GM23338 (cell line): ENCODE measurements at regions not wholly inside any gene's neighbourhood (a gene's known extent, or its start where the extent isn't known, plus 50 kb on each side); places are given as distances from the start of the nearest gene placed in this dataset.

Experiments
- ATAC-seq: fragments of 200-7000 bp; cut with Tn5 transposase; 3 replicates; pipeline ENCODE4 v1.9.1; 2020
- DNase-seq: peaks from one replicate; pipeline ENCODE4 v3.0.0-alpha.2; 2015; ENCODE audit warnings: low spot score
- H2AFZ ChIP-seq: fragments of 200-600 bp; sonication (generic); 2 replicates; pipeline ENCODE4 v1.8.0; 2016; ENCODE audit warnings: antibody characterized with exemption, mild to moderate bottlenecking, moderate library complexity
- H3F3A ChIP-seq: fragments of 200-600 bp; sonication (generic); replicated peaks from 2 replicates; pipeline ENCODE4 v1.8.0; 2017; ENCODE audit warnings: antibody characterized with exemption, mixed run types, low read depth
- H3K27ac ChIP-seq: fragments of 200-600 bp; sonication (generic); 2 replicates; pipeline ENCODE4 v1.6.1; 2016; ENCODE audit warnings: low read depth
- H3K27me3 ChIP-seq: fragments of 200-600 bp; sonication (generic); 2 replicates; pipeline ENCODE4 v1.8.0; 2016; ENCODE audit warnings: mild to moderate bottlenecking, mixed run types, moderate library complexity; ENCODE audit not compliant: insufficient read depth
- H3K36me3 ChIP-seq: fragments of 200-600 bp; sonication (generic); 2 replicates; pipeline ENCODE4 v1.8.0; 2016; ENCODE audit warnings: mild to moderate bottlenecking; ENCODE audit not compliant: insufficient read depth
- H3K4me1 ChIP-seq: fragments of 200-600 bp; sonication (generic); 2 replicates; pipeline ENCODE4 v1.8.0; 2016; ENCODE audit warnings: mild to moderate bottlenecking, moderate library complexity; ENCODE audit not compliant: insufficient read depth
- H3K4me2 ChIP-seq: fragments of 200-600 bp; sonication (generic); 2 replicates; pipeline ENCODE4 v1.7.1; 2017; ENCODE audit warnings: mixed run types
- H3K4me3 ChIP-seq: fragments of 200-600 bp; sonication (generic); 2 replicates; pipeline ENCODE4 v1.6.1; 2016; ENCODE audit warnings: mixed run types
- H3K79me2 ChIP-seq: fragments of 200-600 bp; sonication (generic); replicated peaks from 2 replicates; pipeline ENCODE4 v1.8.0; 2017; ENCODE audit warnings: mild to moderate bottlenecking; ENCODE audit not compliant: insufficient read depth
- H3K9me2 ChIP-seq: fragments of 200-600 bp; sonication (generic); 2 replicates; pipeline ENCODE4 v1.8.0; 2017; ENCODE audit not compliant: insufficient read depth
- H4K20me1 ChIP-seq: fragments of 200-600 bp; sonication (generic); replicated peaks from 2 replicates; pipeline ENCODE4 v1.8.0; 2017; ENCODE audit warnings: mild to moderate bottlenecking; ENCODE audit not compliant: insufficient read depth
- H3K27ac Mint-ChIP-seq: 2 replicates; pipeline ENCODE4 v1.8.0; 2020; ENCODE audit warnings: inconsistent platforms, mild to moderate bottlenecking, moderate library complexity, mixed read lengths
- H3K27me3 Mint-ChIP-seq: 3 replicates; pipeline ENCODE4 v1.8.0; 2022; ENCODE audit warnings: low read depth, mild to moderate bottlenecking, moderate library complexity, mixed read lengths, inconsistent platforms; ENCODE audit not compliant: insufficient read depth, poor library complexity
- H3K36me3 Mint-ChIP-seq: 3 replicates; pipeline ENCODE4 v1.8.0; 2021; ENCODE audit warnings: low read depth, mild to moderate bottlenecking, inconsistent platforms, moderate library complexity, mixed read lengths
- H3K4me1 Mint-ChIP-seq: 3 replicates; pipeline ENCODE4 v1.8.0; 2020; ENCODE audit warnings: mild to moderate bottlenecking, inconsistent platforms, mixed read lengths
- H3K4me3 Mint-ChIP-seq: 3 replicates; pipeline ENCODE4 v1.8.0; 2021; ENCODE audit warnings: moderate library complexity, mild to moderate bottlenecking, inconsistent platforms, mixed read lengths
- H3K9me3 Mint-ChIP-seq: 3 replicates; pipeline ENCODE4 v1.8.0; 2020; ENCODE audit warnings: moderate library complexity, mild to moderate bottlenecking, inconsistent platforms, mixed read lengths
- CREB1 ChIP-seq: fragments of 250-450 bp; sonication (Bioruptor Pico); IDR thresholded peaks from 2 replicates; pipeline ENCODE4 v1.5.0; 2020; ENCODE audit warnings: low read depth, mild to moderate bottlenecking, moderate library complexity
- EZH2 ChIP-seq: fragments of 200-600 bp; sonication (generic); IDR thresholded peaks from one replicate; pipeline ENCODE4 v1.8.0; 2017; ENCODE audit warnings: antibody characterized with exemption, mild to moderate bottlenecking, low read depth; ENCODE audit not compliant: unreplicated experiment
- EZH2phosphoT487 ChIP-seq: fragments of 200-600 bp; sonication (generic); IDR thresholded peaks from one replicate; pipeline ENCODE4 v1.8.1; 2018; ENCODE audit warnings: antibody characterized with exemption; ENCODE audit not compliant: unreplicated experiment
- POLR2AphosphoS5 ChIP-seq: IDR thresholded peaks from 2 replicates; pipeline ENCODE4 v1.6.1; 2016; ENCODE audit warnings: antibody characterized with exemption, low read depth
- STAT1 ChIP-seq: IDR thresholded peaks from one replicate; pipeline ENCODE4 v1.6.1; 2016; ENCODE audit warnings: antibody characterized with exemption; ENCODE audit not compliant: unreplicated experiment
- ZNF114 ChIP-seq: fragments of 250-450 bp; sonication (Bioruptor Pico); IDR thresholded peaks from 2 replicates; pipeline ENCODE4 v1.5.0; 2020; ENCODE audit warnings: mild to moderate bottlenecking, moderate library complexity
- TF ChIP-seq, protein P1 (sequence below): IDR thresholded peaks from one replicate; pipeline ENCODE4 v1.6.1; 2018; ENCODE audit warnings: antibody characterized with exemption; ENCODE audit not compliant: unreplicated experiment
- TF ChIP-seq, protein P2 (sequence below): fragments of 250-450 bp; sonication (Bioruptor Pico); IDR thresholded peaks from 2 replicates; pipeline ENCODE4 v1.5.0; 2020; ENCODE audit warnings: mild to moderate bottlenecking, moderate library complexity
- TF ChIP-seq, protein P3 (sequence below), 2 experiments: fragments of 200-600 bp in 1 of 2; sonication (generic) in 1 of 2; conservative IDR thresholded peaks; 2 replicates each; pipeline versions ENCODE4 v1.5.1 to v1.6.1; 2016 to 2017; ENCODE audit warnings: antibody characterized with exemption in 2 of 2, low read depth in 2 of 2, mild to moderate bottlenecking in 2 of 2, moderate library complexity in 1 of 2

DNA sequence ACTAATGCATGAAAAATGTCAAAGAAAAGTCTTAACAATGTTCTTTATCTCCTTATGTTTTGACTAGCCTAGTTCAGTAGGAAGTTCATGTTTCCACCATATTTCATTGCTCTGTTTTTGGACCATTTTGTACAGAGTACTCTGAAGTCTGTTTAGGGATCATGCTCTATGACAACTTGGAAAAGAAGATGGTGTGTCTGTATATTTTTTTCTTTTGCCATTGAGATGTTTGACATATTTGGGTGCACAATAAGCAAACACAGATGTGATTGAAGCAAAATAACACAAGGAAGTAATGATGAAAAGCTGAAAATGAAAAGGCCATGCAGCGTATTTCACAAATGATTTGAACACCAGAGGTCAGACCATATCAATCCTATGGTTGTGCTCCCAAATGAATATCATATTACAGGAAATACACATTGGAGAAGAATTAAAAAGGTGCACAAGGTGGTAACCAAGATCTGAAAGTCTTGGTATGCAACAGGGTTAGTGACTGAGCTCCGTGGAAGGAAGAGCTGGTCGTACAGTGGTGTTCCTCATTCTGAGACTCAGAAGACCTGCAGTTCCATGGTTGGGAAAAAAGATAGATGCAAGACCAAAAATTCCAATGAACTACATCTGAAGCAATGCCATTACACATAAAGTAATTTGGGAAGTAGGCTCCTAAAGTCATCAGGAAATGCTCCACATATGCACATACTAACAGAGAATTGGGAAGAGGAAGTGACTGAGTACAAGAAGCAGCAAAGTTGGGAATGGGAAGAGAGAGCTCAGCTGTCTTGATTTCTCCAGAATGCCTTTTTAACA is 463.5 kb downstream of the LMO4 start:
- no peak overlapping the region for H3K27ac ChIP-seq
- H3K4me1 ChIP-seq = peaks cover 4% of the 10 kb centered on the region; the same call in 1 of the 2 replicates
- H3K36me3 ChIP-seq = no peaks in the 10 kb centered on the region
- H3K9me2 ChIP-seq = peaks cover 9% of the 10 kb centered on the region
- Mint-ChIP-seq H3K27ac (no peak overlapping the region), H3K4me3 (no peak overlapping the region), H3K36me3 (no peaks in the 10 kb centered on the region), H3K4me1 (peaks cover 21% of the 10 kb centered on the region), H3K9me3 (no peaks in the 10 kb centered on the region), H3K27me3 (no peaks in the 10 kb centered on the region)
- TF ChIP-seq EZH2 = no peak
- TF ChIP-seq STAT1 = no peak
- TF ChIP-seq CREB1 (CRISPR knock-in tag) = no peak
- TF ChIP-seq POLR2AphosphoS5 = no peak
- TF ChIP-seq, protein P1, sequence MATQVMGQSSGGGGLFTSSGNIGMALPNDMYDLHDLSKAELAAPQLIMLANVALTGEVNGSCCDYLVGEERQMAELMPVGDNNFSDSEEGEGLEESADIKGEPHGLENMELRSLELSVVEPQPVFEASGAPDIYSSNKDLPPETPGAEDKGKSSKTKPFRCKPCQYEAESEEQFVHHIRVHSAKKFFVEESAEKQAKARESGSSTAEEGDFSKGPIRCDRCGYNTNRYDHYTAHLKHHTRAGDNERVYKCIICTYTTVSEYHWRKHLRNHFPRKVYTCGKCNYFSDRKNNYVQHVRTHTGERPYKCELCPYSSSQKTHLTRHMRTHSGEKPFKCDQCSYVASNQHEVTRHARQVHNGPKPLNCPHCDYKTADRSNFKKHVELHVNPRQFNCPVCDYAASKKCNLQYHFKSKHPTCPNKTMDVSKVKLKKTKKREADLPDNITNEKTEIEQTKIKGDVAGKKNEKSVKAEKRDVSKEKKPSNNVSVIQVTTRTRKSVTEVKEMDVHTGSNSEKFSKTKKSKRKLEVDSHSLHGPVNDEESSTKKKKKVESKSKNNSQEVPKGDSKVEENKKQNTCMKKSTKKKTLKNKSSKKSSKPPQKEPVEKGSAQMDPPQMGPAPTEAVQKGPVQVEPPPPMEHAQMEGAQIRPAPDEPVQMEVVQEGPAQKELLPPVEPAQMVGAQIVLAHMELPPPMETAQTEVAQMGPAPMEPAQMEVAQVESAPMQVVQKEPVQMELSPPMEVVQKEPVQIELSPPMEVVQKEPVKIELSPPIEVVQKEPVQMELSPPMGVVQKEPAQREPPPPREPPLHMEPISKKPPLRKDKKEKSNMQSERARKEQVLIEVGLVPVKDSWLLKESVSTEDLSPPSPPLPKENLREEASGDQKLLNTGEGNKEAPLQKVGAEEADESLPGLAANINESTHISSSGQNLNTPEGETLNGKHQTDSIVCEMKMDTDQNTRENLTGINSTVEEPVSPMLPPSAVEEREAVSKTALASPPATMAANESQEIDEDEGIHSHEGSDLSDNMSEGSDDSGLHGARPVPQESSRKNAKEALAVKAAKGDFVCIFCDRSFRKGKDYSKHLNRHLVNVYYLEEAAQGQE = no peak
- TF ChIP-seq, protein P2, sequence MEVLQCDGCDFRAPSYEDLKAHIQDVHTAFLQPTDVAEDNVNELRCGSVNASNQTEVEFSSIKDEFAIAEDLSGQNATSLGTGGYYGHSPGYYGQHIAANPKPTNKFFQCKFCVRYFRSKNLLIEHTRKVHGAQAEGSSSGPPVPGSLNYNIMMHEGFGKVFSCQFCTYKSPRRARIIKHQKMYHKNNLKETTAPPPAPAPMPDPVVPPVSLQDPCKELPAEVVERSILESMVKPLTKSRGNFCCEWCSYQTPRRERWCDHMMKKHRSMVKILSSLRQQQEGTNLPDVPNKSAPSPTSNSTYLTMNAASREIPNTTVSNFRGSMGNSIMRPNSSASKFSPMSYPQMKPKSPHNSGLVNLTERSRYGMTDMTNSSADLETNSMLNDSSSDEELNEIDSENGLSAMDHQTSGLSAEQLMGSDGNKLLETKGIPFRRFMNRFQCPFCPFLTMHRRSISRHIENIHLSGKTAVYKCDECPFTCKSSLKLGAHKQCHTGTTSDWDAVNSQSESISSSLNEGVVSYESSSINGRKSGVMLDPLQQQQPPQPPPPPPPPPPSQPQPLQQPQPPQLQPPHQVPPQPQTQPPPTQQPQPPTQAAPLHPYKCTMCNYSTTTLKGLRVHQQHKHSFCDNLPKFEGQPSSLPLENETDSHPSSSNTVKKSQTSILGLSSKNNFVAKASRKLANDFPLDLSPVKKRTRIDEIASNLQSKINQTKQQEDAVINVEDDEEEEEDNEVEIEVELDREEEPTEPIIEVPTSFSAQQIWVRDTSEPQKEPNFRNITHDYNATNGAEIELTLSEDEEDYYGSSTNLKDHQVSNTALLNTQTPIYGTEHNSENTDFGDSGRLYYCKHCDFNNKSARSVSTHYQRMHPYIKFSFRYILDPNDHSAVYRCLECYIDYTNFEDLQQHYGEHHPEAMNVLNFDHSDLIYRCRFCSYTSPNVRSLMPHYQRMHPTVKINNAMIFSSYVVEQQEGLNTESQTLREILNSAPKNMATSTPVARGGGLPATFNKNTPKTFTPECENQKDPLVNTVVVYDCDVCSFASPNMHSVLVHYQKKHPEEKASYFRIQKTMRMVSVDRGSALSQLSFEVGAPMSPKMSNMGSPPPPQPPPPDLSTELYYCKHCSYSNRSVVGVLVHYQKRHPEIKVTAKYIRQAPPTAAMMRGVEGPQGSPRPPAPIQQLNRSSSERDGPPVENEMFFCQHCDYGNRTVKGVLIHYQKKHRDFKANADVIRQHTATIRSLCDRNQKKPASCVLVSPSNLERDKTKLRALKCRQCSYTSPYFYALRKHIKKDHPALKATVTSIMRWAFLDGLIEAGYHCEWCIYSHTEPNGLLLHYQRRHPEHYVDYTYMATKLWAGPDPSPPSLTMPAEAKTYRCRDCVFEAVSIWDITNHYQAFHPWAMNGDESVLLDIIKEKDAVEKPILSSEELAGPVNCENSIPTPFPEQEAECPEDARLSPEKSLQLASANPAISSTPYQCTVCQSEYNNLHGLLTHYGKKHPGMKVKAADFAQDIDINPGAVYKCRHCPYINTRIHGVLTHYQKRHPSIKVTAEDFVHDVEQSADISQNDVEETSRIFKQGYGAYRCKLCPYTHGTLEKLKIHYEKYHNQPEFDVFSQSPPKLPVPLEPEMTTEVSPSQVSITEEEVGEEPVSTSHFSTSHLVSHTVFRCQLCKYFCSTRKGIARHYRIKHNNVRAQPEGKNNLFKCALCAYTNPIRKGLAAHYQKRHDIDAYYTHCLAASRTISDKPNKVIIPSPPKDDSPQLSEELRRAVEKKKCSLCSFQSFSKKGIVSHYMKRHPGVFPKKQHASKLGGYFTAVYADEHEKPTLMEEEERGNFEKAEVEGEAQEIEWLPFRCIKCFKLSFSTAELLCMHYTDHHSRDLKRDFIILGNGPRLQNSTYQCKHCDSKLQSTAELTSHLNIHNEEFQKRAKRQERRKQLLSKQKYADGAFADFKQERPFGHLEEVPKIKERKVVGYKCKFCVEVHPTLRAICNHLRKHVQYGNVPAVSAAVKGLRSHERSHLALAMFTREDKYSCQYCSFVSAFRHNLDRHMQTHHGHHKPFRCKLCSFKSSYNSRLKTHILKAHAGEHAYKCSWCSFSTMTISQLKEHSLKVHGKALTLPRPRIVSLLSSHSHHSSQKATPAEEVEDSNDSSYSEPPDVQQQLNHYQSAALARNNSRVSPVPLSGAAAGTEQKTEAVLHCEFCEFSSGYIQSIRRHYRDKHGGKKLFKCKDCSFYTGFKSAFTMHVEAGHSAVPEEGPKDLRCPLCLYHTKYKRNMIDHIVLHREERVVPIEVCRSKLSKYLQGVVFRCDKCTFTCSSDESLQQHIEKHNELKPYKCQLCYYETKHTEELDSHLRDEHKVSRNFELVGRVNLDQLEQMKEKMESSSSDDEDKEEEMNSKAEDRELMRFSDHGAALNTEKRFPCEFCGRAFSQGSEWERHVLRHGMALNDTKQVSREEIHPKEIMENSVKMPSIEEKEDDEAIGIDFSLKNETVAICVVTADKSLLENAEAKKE (CRISPR knock-in tag) = no peak
- no peak for TF ChIP-seq ZNF114 (CRISPR knock-in tag)
- TF ChIP-seq, protein P3, sequence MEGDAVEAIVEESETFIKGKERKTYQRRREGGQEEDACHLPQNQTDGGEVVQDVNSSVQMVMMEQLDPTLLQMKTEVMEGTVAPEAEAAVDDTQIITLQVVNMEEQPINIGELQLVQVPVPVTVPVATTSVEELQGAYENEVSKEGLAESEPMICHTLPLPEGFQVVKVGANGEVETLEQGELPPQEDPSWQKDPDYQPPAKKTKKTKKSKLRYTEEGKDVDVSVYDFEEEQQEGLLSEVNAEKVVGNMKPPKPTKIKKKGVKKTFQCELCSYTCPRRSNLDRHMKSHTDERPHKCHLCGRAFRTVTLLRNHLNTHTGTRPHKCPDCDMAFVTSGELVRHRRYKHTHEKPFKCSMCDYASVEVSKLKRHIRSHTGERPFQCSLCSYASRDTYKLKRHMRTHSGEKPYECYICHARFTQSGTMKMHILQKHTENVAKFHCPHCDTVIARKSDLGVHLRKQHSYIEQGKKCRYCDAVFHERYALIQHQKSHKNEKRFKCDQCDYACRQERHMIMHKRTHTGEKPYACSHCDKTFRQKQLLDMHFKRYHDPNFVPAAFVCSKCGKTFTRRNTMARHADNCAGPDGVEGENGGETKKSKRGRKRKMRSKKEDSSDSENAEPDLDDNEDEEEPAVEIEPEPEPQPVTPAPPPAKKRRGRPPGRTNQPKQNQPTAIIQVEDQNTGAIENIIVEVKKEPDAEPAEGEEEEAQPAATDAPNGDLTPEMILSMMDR (conservative IDR thresholded peaks at IDR 0.05; ENCODE audit: low read depth in 2 of 2) = no peak
- TF ChIP-seq EZH2phosphoT487 = no peak
- H3K79me2 ChIP-seq = no peaks in the 10 kb centered on the region
- no peak overlapping the region for H3K4me3 ChIP-seq
- H4K20me1 ChIP-seq = no peaks in the 10 kb centered on the region
- H3K4me2 ChIP-seq = no peak overlapping the region
- H2AFZ ChIP-seq = peak overlapping the region; percentile 9; the same call in 1 of the 2 replicates
- no peaks in the 10 kb centered on the region for H3F3A ChIP-seq
- no peak for DNase-seq
- H3K27me3 ChIP-seq = no peaks in the 10 kb centered on the region
- ATAC-seq = no peak
